H9 (cell line): ENCODE measurements at regions not wholly inside any gene's neighbourhood (a gene's known extent, or its start where the extent isn't known, plus 50 kb on each side); places are given as distances from the start of the nearest gene placed in this dataset.

Experiments used
- DNase-seq: peaks from one replicate; pipeline ENCODE4 v3.0.0-alpha.2; 2017
- H2AFZ ChIP-seq: one replicate; pipeline ENCODE4 v1.6.1; 2013; ENCODE audit warnings: mild to moderate bottlenecking, low read length, control low read depth, moderate library complexity
- H2AK5ac ChIP-seq: 2 replicates; pipeline ENCODE4 v1.6.1; 2013; ENCODE audit warnings: low read length, control low read depth, mixed read lengths; ENCODE audit not compliant: insufficient read length
- H2BK120ac ChIP-seq: one replicate; pipeline ENCODE4 v1.6.1; 2013; ENCODE audit warnings: low read depth, mild to moderate bottlenecking, low read length, control low read depth, inconsistent platforms; ENCODE audit not compliant: poor library complexity, severe bottlenecking
- H2BK12ac ChIP-seq: 2 replicates; pipeline ENCODE4 v1.6.1; 2013; ENCODE audit warnings: low read length, control low read depth, mixed read lengths, low read depth; ENCODE audit not compliant: insufficient read length
- H2BK15ac ChIP-seq: 2 replicates; pipeline ENCODE4 v1.6.1; 2013; ENCODE audit warnings: low read depth, low read length, control low read depth
- H2BK20ac ChIP-seq: one replicate; pipeline ENCODE4 v1.6.1; 2013; ENCODE audit warnings: low read depth, mild to moderate bottlenecking, low read length, control low read depth, inconsistent platforms; ENCODE audit not compliant: poor library complexity, severe bottlenecking
- H2BK5ac ChIP-seq: 2 replicates; pipeline ENCODE4 v1.6.1; 2013; ENCODE audit warnings: low read length, control low read depth, mixed read lengths; ENCODE audit not compliant: insufficient read length
- H3K14ac ChIP-seq: 2 replicates; pipeline ENCODE4 v1.6.1; 2013; ENCODE audit warnings: low read length, control low read depth; ENCODE audit not compliant: insufficient read depth
- H3K18ac ChIP-seq: 2 replicates; pipeline ENCODE4 v1.6.1; 2013; ENCODE audit warnings: low read depth, mild to moderate bottlenecking, mixed read lengths, low read length, control low read depth; ENCODE audit not compliant: insufficient read length
- H3K23ac ChIP-seq: 2 replicates; pipeline ENCODE4 v1.6.1; 2013; ENCODE audit warnings: low read length, control low read depth, mixed read lengths, low read depth; ENCODE audit not compliant: insufficient read length
- H3K23me2 ChIP-seq: 2 replicates; pipeline ENCODE4 v1.6.1; 2013; ENCODE audit warnings: low read depth, mild to moderate bottlenecking, mixed read lengths, low read length, control low read depth; ENCODE audit not compliant: insufficient read length, poor library complexity, severe bottlenecking
- H3K27ac ChIP-seq: 2 replicates; pipeline ENCODE4 v1.5.1; 2013; ENCODE audit warnings: low read length, control low read depth, mixed read lengths, low read depth; ENCODE audit not compliant: insufficient read length
- H3K27me3 ChIP-seq: 2 replicates; pipeline ENCODE4 v1.6.1; 2013; ENCODE audit warnings: low read length, control low read depth, inconsistent platforms; ENCODE audit not compliant: insufficient read depth
- H3K4ac ChIP-seq: 2 replicates; pipeline ENCODE4 v1.6.1; 2013; ENCODE audit warnings: low read depth, mild to moderate bottlenecking, control low read depth, inconsistent platforms, low read length, moderate library complexity
- H3K4me1 ChIP-seq: 2 replicates; pipeline ENCODE4 v1.6.1; 2013; ENCODE audit warnings: low read length, control low read depth, inconsistent platforms; ENCODE audit not compliant: insufficient read depth
- H3K4me2 ChIP-seq: 2 replicates; pipeline ENCODE4 v1.6.1; 2013; ENCODE audit warnings: low read length, control low read depth, mixed read lengths; ENCODE audit not compliant: insufficient read length, insufficient read depth
- H3K56ac ChIP-seq: 2 replicates; pipeline ENCODE4 v1.6.1; 2013; ENCODE audit warnings: low read depth, mild to moderate bottlenecking, mixed read lengths, low read length, control low read depth; ENCODE audit not compliant: insufficient read length
- H3K79me1 ChIP-seq: 2 replicates; pipeline ENCODE4 v1.6.1; 2013; ENCODE audit warnings: low read depth, mild to moderate bottlenecking, moderate library complexity, low read length, control low read depth, inconsistent platforms; ENCODE audit not compliant: insufficient read depth, poor library complexity, severe bottlenecking
- H3K79me2 ChIP-seq: 2 replicates; pipeline ENCODE4 v1.6.1; 2013; ENCODE audit warnings: low read length, control low read depth, inconsistent platforms; ENCODE audit not compliant: insufficient read depth
- H3K9ac ChIP-seq: 2 replicates; pipeline ENCODE4 v1.6.1; 2013; ENCODE audit warnings: low read length, control low read depth, mixed read lengths; ENCODE audit not compliant: insufficient read length; ENCODE audit errors: extremely low read depth
- H3K9me3 ChIP-seq: one replicate; pipeline ENCODE4 v1.6.1; 2013; ENCODE audit warnings: low read depth, low read length, inconsistent platforms; ENCODE audit not compliant: control insufficient read depth
- H3T11ph ChIP-seq: one replicate; pipeline ENCODE4 v1.6.1; 2013; ENCODE audit warnings: mild to moderate bottlenecking, low read length, control low read depth, inconsistent platforms
- H4K20me1 ChIP-seq: one replicate; pipeline ENCODE4 v1.6.1; 2013; ENCODE audit not compliant: control insufficient read depth, insufficient read length, insufficient read depth
- H4K5ac ChIP-seq: 2 replicates; pipeline ENCODE4 v1.6.1; 2013; ENCODE audit warnings: low read depth, mild to moderate bottlenecking, mixed read lengths, low read length, control low read depth; ENCODE audit not compliant: insufficient read length
- H4K8ac ChIP-seq: replicated peaks from 2 replicates; pipeline ENCODE4 v1.6.1; 2013; ENCODE audit warnings: low read length, control low read depth, mixed read lengths, low read depth; ENCODE audit not compliant: insufficient read length
- H4K91ac ChIP-seq: 2 replicates; pipeline ENCODE4 v1.6.1; 2013; ENCODE audit warnings: low read depth, mild to moderate bottlenecking, moderate library complexity, mixed read lengths, low read length, control low read depth; ENCODE audit not compliant: insufficient read length
- H3K27ac Mint-ChIP-seq, 3 experiments: 2 replicates in 2 of 3; 3 replicates in 1 of 3; pipeline ENCODE4 v1.8.0; 2020 to 2021; ENCODE audit warnings: mixed read lengths in 3 of 3, mild to moderate bottlenecking in 1 of 3, moderate library complexity in 1 of 3
- H3K27me3 Mint-ChIP-seq: 2 replicates; pipeline ENCODE4 v1.8.0; 2021; ENCODE audit warnings: low read depth, mild to moderate bottlenecking, moderate library complexity, mixed read lengths
- H3K36me3 Mint-ChIP-seq, 3 experiments: 2 replicates in 2 of 3; 3 replicates in 1 of 3; pipeline ENCODE4 v1.8.0; 2020 to 2021; ENCODE audit warnings: low read depth in 3 of 3, mixed read lengths in 3 of 3; ENCODE audit not compliant: insufficient read depth in 1 of 3
- H3K4me1 Mint-ChIP-seq, 2 experiments: 2 replicates each; pipeline ENCODE4 v1.8.0; 2020; ENCODE audit warnings: mixed read lengths in 2 of 2
- H3K4me3 Mint-ChIP-seq, 2 experiments: 2 replicates in 1 of 2; 3 replicates in 1 of 2; pipeline ENCODE4 v1.8.0; 2020 to 2021; ENCODE audit warnings: mild to moderate bottlenecking in 2 of 2, mixed read lengths in 2 of 2, moderate library complexity in 1 of 2
- H3K9me3 Mint-ChIP-seq, 2 experiments: 2 replicates in 1 of 2; 3 replicates in 1 of 2; pipeline ENCODE4 v1.8.0; 2020; ENCODE audit warnings: mild to moderate bottlenecking in 2 of 2, mixed read lengths in 2 of 2, moderate library complexity in 1 of 2
- CTCF ChIP-seq: fragments of 200-600 bp; sonication (generic); conservative IDR thresholded peaks from 3 replicates; pipeline ENCODE4 v1.8.0; 2021; ENCODE audit warnings: antibody characterized with exemption, mild to moderate bottlenecking
- WGBS: extraction: QIAGEN DNeasy Blood & Tissue Kit; methylation state at CpG from one replicate; pipeline ENCODE4 v1.1.7; 2013; ENCODE audit warnings: missing lambda C conversion rate, low lambda C conversion rate, mixed read lengths; ENCODE audit not compliant: insufficient read length; ENCODE audit errors: extremely low coverage; 5-methylcytosine and 5-hydroxymethylcytosine counted together

- H3K4me1 Mint-ChIP-seq: peaks cover 0 to 3% of the 10 kb centered on the region in 2 experiments; a peak in 1 of 4 replicates
- no peak overlapping the region for H3K9ac ChIP-seq
These were observed 242.9 kb upstream of the CNKSR2 start for GRCh38 chrX:21131346-21131745.

More at GRCh38 chrX:21131346-21131745, 242.9 kb upstream of the CNKSR2 start:
- H3K18ac ChIP-seq: no peak overlapping the region
- H3K9me3 Mint-ChIP-seq: peaks cover 26 to 51% of the 10 kb centered on the region in 2 experiments
- no peak overlapping the region for H3K4me3 Mint-ChIP-seq
- H4K91ac ChIP-seq: no peak overlapping the region
- no peak overlapping the region for H2BK5ac ChIP-seq
- no peak overlapping the region for H3K4ac ChIP-seq
- H3K27me3 ChIP-seq: no peaks in the 10 kb centered on the region
- H2BK15ac ChIP-seq: no peak overlapping the region
- H3K36me3 Mint-ChIP-seq: peaks cover 6 to 40% (median 13%) of the 10 kb centered on the region in 3 experiments
- TF ChIP-seq CTCF: no peak
- H3K4me1 ChIP-seq: no peaks in the 10 kb centered on the region
- H3K79me1 ChIP-seq: no peaks in the 10 kb centered on the region
- no peak overlapping the region for H2BK12ac ChIP-seq
- no peak overlapping the region for H4K5ac ChIP-seq
- peaks cover 14% of the 10 kb centered on the region for H3K9me3 ChIP-seq
- no CpG with 5 or more reads among the region's 3 CpGs for WGBS
- no peak overlapping the region for H3K27ac ChIP-seq
- H3K4me2 ChIP-seq: no peak overlapping the region
- no peaks in the 10 kb centered on the region for H3K23me2 ChIP-seq
- H3K14ac ChIP-seq: no peak overlapping the region
- H2BK120ac ChIP-seq: no peak overlapping the region
- H2AFZ ChIP-seq: no peak overlapping the region
- H3K27ac Mint-ChIP-seq: no peak overlapping the region
- no peak overlapping the region for H3K23ac ChIP-seq
- H3T11ph ChIP-seq: no peak overlapping the region
- H4K20me1 ChIP-seq: no peaks in the 10 kb centered on the region
- no peak overlapping the region for H2AK5ac ChIP-seq
- H3K27me3 Mint-ChIP-seq: no peaks in the 10 kb centered on the region
- no peak overlapping the region for H2BK20ac ChIP-seq
- no peaks in the 10 kb centered on the region for H3K79me2 ChIP-seq
- DNase-seq: no peak
- H3K56ac ChIP-seq: no peak overlapping the region
- H4K8ac ChIP-seq: no peak overlapping the region
